ENCODE measurements at regions not wholly inside any gene's neighbourhood (a gene's known extent, or its start where the extent isn't known, plus 50 kb on each side); places are given as distances from the start of the nearest gene placed in this dataset.

DNA sequence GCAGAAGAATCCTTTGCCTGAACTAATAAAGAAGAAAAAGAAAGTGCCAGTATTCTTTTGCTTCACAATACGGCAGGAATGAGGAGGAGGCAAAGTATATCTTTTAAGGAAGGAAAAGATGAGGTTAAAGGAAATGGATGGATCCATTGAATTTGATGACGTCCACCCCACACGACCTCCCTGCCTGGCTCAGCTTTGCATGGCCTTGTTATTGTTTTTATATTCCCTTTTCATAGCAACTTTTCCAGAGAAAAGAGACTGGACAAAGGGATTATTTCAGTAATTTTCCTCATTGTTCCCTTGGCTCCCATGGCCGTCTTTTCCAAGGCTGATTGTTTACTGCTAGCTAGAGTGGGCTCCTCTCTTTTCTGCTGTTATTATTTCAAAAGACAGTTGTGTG is 123.2 kb upstream of the SEL1L start (continued):
- no peak for TF ChIP-seq CTCF (IDR thresholded peaks at IDR 0.05)

- Mint-ChIP-seq H3K9me3 (peaks cover 9% of the 10 kb centered on the region; the same call in 1 of the 2 replicates), H3K4me3 (no peak overlapping the region), H3K27ac (no peak overlapping the region), H3K4me1 (peaks cover 24% of the 10 kb centered on the region), H3K36me3 (no peaks in the 10 kb centered on the region), H3K27me3 (ENCODE audit: low read depth) (peaks cover 10% of the 10 kb centered on the region)
- CTCF ChIA-PET, result no interaction called here
- POLR2A ChIA-PET, result no interaction called here
- ATAC-seq (no peak), DNase-seq (ENCODE audit: low spot score) (no peak)
- TF ChIP-seq, protein P1, sequence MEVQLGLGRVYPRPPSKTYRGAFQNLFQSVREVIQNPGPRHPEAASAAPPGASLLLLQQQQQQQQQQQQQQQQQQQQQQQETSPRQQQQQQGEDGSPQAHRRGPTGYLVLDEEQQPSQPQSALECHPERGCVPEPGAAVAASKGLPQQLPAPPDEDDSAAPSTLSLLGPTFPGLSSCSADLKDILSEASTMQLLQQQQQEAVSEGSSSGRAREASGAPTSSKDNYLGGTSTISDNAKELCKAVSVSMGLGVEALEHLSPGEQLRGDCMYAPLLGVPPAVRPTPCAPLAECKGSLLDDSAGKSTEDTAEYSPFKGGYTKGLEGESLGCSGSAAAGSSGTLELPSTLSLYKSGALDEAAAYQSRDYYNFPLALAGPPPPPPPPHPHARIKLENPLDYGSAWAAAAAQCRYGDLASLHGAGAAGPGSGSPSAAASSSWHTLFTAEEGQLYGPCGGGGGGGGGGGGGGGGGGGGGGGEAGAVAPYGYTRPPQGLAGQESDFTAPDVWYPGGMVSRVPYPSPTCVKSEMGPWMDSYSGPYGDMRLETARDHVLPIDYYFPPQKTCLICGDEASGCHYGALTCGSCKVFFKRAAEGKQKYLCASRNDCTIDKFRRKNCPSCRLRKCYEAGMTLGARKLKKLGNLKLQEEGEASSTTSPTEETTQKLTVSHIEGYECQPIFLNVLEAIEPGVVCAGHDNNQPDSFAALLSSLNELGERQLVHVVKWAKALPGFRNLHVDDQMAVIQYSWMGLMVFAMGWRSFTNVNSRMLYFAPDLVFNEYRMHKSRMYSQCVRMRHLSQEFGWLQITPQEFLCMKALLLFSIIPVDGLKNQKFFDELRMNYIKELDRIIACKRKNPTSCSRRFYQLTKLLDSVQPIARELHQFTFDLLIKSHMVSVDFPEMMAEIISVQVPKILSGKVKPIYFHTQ (CRISPR knock-in tag; IDR thresholded peaks at IDR 0.05), result no peak
- no peak for TF ChIP-seq ZNF121 (CRISPR knock-in tag; IDR thresholded peaks at IDR 0.05)
- TF ChIP-seq, protein P2, sequence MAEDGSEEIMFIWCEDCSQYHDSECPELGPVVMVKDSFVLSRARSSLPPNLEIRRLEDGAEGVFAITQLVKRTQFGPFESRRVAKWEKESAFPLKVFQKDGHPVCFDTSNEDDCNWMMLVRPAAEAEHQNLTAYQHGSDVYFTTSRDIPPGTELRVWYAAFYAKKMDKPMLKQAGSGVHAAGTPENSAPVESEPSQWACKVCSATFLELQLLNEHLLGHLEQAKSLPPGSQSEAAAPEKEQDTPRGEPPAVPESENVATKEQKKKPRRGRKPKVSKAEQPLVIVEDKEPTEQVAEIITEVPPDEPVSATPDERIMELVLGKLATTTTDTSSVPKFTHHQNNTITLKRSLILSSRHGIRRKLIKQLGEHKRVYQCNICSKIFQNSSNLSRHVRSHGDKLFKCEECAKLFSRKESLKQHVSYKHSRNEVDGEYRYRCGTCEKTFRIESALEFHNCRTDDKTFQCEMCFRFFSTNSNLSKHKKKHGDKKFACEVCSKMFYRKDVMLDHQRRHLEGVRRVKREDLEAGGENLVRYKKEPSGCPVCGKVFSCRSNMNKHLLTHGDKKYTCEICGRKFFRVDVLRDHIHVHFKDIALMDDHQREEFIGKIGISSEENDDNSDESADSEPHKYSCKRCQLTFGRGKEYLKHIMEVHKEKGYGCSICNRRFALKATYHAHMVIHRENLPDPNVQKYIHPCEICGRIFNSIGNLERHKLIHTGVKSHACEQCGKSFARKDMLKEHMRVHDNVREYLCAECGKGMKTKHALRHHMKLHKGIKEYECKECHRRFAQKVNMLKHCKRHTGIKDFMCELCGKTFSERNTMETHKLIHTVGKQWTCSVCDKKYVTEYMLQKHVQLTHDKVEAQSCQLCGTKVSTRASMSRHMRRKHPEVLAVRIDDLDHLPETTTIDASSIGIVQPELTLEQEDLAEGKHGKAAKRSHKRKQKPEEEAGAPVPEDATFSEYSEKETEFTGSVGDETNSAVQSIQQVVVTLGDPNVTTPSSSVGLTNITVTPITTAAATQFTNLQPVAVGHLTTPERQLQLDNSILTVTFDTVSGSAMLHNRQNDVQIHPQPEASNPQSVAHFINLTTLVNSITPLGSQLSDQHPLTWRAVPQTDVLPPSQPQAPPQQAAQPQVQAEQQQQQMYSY (CRISPR knock-in tag; IDR thresholded peaks at IDR 0.05), result no peak
- TF ChIP-seq, protein P3, sequence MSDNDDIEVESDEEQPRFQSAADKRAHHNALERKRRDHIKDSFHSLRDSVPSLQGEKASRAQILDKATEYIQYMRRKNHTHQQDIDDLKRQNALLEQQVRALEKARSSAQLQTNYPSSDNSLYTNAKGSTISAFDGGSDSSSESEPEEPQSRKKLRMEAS (CRISPR knock-in tag; IDR thresholded peaks at IDR 0.05), result no peak
- TF ChIP-seq MXD4 (CRISPR knock-in tag; IDR thresholded peaks at IDR 0.05; ENCODE audit: borderline replicate concordance), result no peak
- no peak for TF ChIP-seq TEAD1 (CRISPR knock-in tag; IDR thresholded peaks at IDR 0.05)
- TF ChIP-seq KAT7 (CRISPR knock-in tag; IDR thresholded peaks at IDR 0.05; ENCODE audit: borderline replicate concordance), result no peak
- TF ChIP-seq, protein P4, sequence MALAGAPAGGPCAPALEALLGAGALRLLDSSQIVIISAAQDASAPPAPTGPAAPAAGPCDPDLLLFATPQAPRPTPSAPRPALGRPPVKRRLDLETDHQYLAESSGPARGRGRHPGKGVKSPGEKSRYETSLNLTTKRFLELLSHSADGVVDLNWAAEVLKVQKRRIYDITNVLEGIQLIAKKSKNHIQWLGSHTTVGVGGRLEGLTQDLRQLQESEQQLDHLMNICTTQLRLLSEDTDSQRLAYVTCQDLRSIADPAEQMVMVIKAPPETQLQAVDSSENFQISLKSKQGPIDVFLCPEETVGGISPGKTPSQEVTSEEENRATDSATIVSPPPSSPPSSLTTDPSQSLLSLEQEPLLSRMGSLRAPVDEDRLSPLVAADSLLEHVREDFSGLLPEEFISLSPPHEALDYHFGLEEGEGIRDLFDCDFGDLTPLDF (CRISPR knock-in tag; IDR thresholded peaks at IDR 0.05), result no peak
- TF ChIP-seq, protein P5, sequence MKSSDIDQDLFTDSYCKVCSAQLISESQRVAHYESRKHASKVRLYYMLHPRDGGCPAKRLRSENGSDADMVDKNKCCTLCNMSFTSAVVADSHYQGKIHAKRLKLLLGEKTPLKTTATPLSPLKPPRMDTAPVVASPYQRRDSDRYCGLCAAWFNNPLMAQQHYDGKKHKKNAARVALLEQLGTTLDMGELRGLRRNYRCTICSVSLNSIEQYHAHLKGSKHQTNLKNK (CRISPR knock-in tag; IDR thresholded peaks at IDR 0.05), result no peak
- no peak for TF ChIP-seq ATF1 (CRISPR knock-in tag; IDR thresholded peaks at IDR 0.05)
These were observed 128.4 kb upstream of the SEL1L start for GRCh38 chr14:81662066-81662465.

DNA sequence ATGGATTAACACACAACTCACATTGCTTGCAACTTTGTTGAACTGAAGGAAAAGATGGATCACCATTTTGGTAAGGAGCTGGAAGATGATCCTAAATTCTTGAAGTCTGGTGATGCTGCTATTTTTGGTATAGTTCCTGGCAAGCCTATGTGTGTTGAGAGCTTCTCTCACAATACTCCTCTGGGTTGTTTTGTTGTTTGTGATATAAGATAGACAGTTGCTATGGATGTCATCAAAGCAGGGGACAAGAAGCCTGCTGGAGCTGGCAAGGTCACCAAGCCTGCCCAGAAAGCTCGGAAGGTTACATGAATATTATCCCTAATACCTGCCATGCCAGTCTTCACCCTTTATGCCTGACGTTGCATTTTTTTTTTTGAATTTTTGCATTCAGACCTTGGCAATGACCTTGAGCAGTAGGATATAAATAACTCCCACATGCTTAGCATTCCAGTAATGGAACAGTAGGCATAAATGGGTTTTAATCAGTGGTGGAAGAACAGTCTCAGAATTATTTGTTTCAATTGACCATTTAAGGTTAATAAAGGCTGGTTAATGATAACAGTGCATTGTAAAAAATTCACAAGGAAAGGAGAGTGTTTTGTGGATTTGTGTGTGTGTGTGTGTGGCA is 129.0 kb upstream of the SEL1L start:
- CTCF ChIA-PET, result no interaction called here
- ATAC-seq (no peak), DNase-seq (ENCODE audit: low spot score) (no peak)
- Mint-ChIP-seq H3K27me3 (ENCODE audit: low read depth) (peaks cover 10% of the 10 kb centered on the region), H3K27ac (no peak overlapping the region), H3K4me1 (peaks cover 18% of the 10 kb centered on the region), H3K36me3 (no peaks in the 10 kb centered on the region), H3K4me3 (no peak overlapping the region), H3K9me3 (peaks cover 14% of the 10 kb centered on the region)
- POLR2A ChIA-PET, result no interaction called here
- no peak for TF ChIP-seq PRRX2 (CRISPR knock-in tag; IDR thresholded peaks at IDR 0.05)
- TF ChIP-seq, protein P6, sequence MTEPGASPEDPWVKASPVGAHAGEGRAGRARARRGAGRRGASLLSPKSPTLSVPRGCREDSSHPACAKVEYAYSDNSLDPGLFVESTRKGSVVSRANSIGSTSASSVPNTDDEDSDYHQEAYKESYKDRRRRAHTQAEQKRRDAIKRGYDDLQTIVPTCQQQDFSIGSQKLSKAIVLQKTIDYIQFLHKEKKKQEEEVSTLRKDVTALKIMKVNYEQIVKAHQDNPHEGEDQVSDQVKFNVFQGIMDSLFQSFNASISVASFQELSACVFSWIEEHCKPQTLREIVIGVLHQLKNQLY (CRISPR knock-in tag; IDR thresholded peaks at IDR 0.05), result no peak
- no peak for TF ChIP-seq ZNF396 (CRISPR knock-in tag; IDR thresholded peaks at IDR 0.05; ENCODE audit: borderline replicate concordance)
- TF ChIP-seq AFF4 (CRISPR knock-in tag; IDR thresholded peaks at IDR 0.05; ENCODE audit: borderline replicate concordance), result no peak
- TF ChIP-seq, protein P7, sequence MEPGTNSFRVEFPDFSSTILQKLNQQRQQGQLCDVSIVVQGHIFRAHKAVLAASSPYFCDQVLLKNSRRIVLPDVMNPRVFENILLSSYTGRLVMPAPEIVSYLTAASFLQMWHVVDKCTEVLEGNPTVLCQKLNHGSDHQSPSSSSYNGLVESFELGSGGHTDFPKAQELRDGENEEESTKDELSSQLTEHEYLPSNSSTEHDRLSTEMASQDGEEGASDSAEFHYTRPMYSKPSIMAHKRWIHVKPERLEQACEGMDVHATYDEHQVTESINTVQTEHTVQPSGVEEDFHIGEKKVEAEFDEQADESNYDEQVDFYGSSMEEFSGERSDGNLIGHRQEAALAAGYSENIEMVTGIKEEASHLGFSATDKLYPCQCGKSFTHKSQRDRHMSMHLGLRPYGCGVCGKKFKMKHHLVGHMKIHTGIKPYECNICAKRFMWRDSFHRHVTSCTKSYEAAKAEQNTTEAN (CRISPR knock-in tag; IDR thresholded peaks at IDR 0.05), result no peak
- TF ChIP-seq ZNF671 (CRISPR knock-in tag; IDR thresholded peaks at IDR 0.05), result no peak

All from WTC11 (cell line).